DOHH2 (cell line): ENCODE measurements at regions not wholly inside any gene's neighbourhood (a gene's known extent, or its start where the extent isn't known, plus 50 kb on each side); places are given as distances from the start of the nearest gene placed in this dataset.

Source experiments
- EZH2phosphoT487 ChIP-seq: fragments of 200-600 bp; sonication (generic); IDR thresholded peaks from 2 replicates; pipeline ENCODE4 v1.6.1; 2017; ENCODE audit warnings: borderline replicate concordance, mild to moderate bottlenecking, antibody characterized with exemption, low read length, moderate library complexity, mixed read lengths
- TF ChIP-seq, protein P1 (sequence below): fragments of 200-600 bp; sonication (generic); IDR thresholded peaks from one replicate; pipeline ENCODE4 v1.5.1; 2014; ENCODE audit warnings: antibody characterized with exemption, mild to moderate bottlenecking, low read depth, low read length; ENCODE audit not compliant: poor library complexity, severe bottlenecking

- TF ChIP-seq, protein P1, sequence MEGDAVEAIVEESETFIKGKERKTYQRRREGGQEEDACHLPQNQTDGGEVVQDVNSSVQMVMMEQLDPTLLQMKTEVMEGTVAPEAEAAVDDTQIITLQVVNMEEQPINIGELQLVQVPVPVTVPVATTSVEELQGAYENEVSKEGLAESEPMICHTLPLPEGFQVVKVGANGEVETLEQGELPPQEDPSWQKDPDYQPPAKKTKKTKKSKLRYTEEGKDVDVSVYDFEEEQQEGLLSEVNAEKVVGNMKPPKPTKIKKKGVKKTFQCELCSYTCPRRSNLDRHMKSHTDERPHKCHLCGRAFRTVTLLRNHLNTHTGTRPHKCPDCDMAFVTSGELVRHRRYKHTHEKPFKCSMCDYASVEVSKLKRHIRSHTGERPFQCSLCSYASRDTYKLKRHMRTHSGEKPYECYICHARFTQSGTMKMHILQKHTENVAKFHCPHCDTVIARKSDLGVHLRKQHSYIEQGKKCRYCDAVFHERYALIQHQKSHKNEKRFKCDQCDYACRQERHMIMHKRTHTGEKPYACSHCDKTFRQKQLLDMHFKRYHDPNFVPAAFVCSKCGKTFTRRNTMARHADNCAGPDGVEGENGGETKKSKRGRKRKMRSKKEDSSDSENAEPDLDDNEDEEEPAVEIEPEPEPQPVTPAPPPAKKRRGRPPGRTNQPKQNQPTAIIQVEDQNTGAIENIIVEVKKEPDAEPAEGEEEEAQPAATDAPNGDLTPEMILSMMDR, result no peak
- no peak for TF ChIP-seq EZH2phosphoT487
These were observed 71.2 kb upstream of the DOCK10 start for GRCh38 chr2:225113371-225114015.
